Heart left ventricle (tissue), 16 donors: ENCODE measurements at regions not wholly inside any gene's neighbourhood (a gene's known extent, or its start where the extent isn't known, plus 50 kb on each side); places are given as distances from the start of the nearest gene placed in this dataset.

Experiments
- ATAC-seq, 4 donors: fragments of 200-7000 bp; cut with Tn5 transposase; one replicate each; pipeline ENCODE4 v1.9.1; 2020 to 2022; ENCODE audit warnings: moderate library complexity in 4 of 4, mild to moderate bottlenecking in 3 of 4, moderate number of reproducible peaks in 1 of 4
- DNase-seq, 5 donors: peaks; one replicate each; pipeline ENCODE4 v3.0.0-alpha.2; 2020
- H3K27ac ChIP-seq, 12 donors: fragments of 200-600 bp; sonication (generic) in 4 of 12; one replicate each; pipeline versions ENCODE4 v1.5.0 to v1.8.0; 2016 to 2022; ENCODE audit warnings: mild to moderate bottlenecking in 2 of 12
- H3K27me3 ChIP-seq, 9 donors: fragments of 200-600 bp; sonication (generic) in 2 of 9; one replicate each; pipeline versions ENCODE4 v1.5.1 to v1.8.0; 2016 to 2022; ENCODE audit warnings: mild to moderate bottlenecking in 3 of 9
- H3K36me3 ChIP-seq, 9 donors: fragments of 200-600 bp; sonication (generic) in 2 of 9; one replicate each; pipeline versions ENCODE4 v1.5.0 to v1.8.0; 2018 to 2022; ENCODE audit warnings: mild to moderate bottlenecking in 2 of 9
- H3K4me1 ChIP-seq, 12 donors: fragments of 200-600 bp; sonication (generic) in 4 of 12; one replicate each; pipeline versions ENCODE4 v1.5.0 to v1.8.0; 2016 to 2022; ENCODE audit warnings: mild to moderate bottlenecking in 3 of 12
- H3K4me3 ChIP-seq, 12 donors: fragments of 200-600 bp; sonication (generic) in 4 of 12; one replicate each; pipeline versions ENCODE4 v1.5.0 to v1.8.0; 2017 to 2022; ENCODE audit warnings: mild to moderate bottlenecking in 9 of 12, moderate library complexity in 4 of 12
- H3K9me3 ChIP-seq, 12 donors: fragments of 200-600 bp; sonication (generic) in 4 of 12; one replicate each; pipeline versions ENCODE4 v1.5.0 to v1.8.0; 2016 to 2022; ENCODE audit warnings: mild to moderate bottlenecking in 1 of 12
- CTCF ChIP-seq, 12 donors: fragments of 200-600 bp; sonication (generic) in 4 of 12; IDR thresholded peaks; one replicate each; pipeline versions ENCODE4 v1.5.0 to v1.8.0; 2018 to 2022; ENCODE audit warnings: antibody characterized with exemption in 12 of 12, mild to moderate bottlenecking in 5 of 12
- POLR2A ChIP-seq, 2 donors: fragments of 450-650 bp; IDR thresholded peaks; one replicate each; pipeline ENCODE4 v1.6.1; 2017; ENCODE audit warnings: antibody characterized with exemption in 2 of 2, mild to moderate bottlenecking in 2 of 2, moderate library complexity in 2 of 2
- WGBS, 4 donors: extraction: QIAGEN DNeasy Blood & Tissue Kit in 2 of 4; methylation state at CpG; one replicate each; pipeline versions ENCODE4 v1.1.5 to v1.1.7; 2013 to 2018; 5-methylcytosine and 5-hydroxymethylcytosine counted together
- intact Hi-C, 10 donors: fragments of 100-400 bp; cut with DNase I; formaldehyde crosslinking; loops; one replicate each; pipeline versions ENCODE4 v1.11.1 to v1.14.2; 2022
- donor health status: ischemic (EF 13 %, LVEDD 7.1; RV severe dilation, severe dysfunction).
- donor health status: healthy with polysubstance abuse.
- donor health status: DM: no; HTN: yes; CAD: no.
- donor health status: DM: no; HTN: no; CAD: no.
- donor health status: ischemic (EF 25% LVEDD 6.9; RV normal size, moderate dysfunction).
- donor health status: ischemic (EF 25% LVEDD 5.7; RV mildly dilated, moderate dysfunction).
- donor health status: healthy.
- donor health status: DM: yes; HTN: yes; CAD: no.
- donor health status: ischemic (EF 35%, LVEDD 5.7; RV mildly dilated, moderate dysfunction).
- donor health status: nonischemic (EF 11% LVEDD 7.7; RV severe dilation, severe dysfunction).
- donor health status: DM: yes; HTN: yes; CAD: no.
- donor health status: PGD.
- donor health status: ischemic (EF 29% LVEDD 5.4; RV normal size, mild dysfunction).
- donor health status: nonischemic (EF 23%, LVEDD 6.1; RV moderate dilation, normal function).

DNA sequence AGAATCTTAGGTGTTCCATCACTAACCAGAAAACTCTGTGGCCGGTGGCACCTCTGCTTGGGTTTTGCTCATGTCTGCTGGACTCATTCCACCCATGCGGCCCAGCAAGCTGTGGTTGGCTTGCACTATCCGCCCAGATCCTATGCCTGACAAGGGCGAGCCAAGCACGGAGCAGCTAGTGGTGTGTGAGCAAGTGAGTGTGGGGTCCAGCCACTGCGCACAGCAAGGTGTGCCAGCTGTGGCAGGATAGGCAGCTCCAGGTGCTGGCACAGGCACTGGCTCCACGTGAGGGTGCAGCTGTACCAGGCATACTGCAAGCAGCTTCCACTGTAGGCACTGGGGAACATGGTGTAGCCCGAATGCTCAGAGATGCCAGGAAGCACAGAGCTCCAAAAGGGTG lies 813.7 kb upstream of the CNTN5 start:
- Histone ChIP-seq H3K27ac (no peak overlapping the region), H3K9me3 (peaks cover 0 to 6% (median 0%) of the 10 kb centered on the region in 12 donors), H3K4me1 (no peaks in the 10 kb centered on the region), H3K27me3 (no peaks in the 10 kb centered on the region), H3K4me3 (no peak overlapping the region), H3K36me3 (no peaks in the 10 kb centered on the region)
- no peak for DNase-seq
- TF ChIP-seq CTCF (IDR thresholded peaks at IDR 0.05): no peak
- TF ChIP-seq POLR2A (IDR thresholded peaks at IDR 0.05): no peak
- ATAC-seq: no peak
- WGBS, 4 donors: 87 to 95% (median 92%) methylated on average over 8 of the region's 8 CpGs
- intact Hi-C loops: no loop called here

GRCh38 chr11:98227278-98227677 lies 793.5 kb upstream of the CNTN5 start:
- Histone ChIP-seq H3K4me1 (no peaks in the 10 kb centered on the region), H3K27ac (no peak overlapping the region), H3K36me3 (no peaks in the 10 kb centered on the region), H3K9me3 (peaks cover 0 to 5% (median 0%) of the 10 kb centered on the region in 12 donors), H3K4me3 (no peak overlapping the region), H3K27me3 (no peaks in the 10 kb centered on the region)
- ATAC-seq (no peak), DNase-seq (no peak)
- 28 to 48% (median 36%) methylated on average over 1 of the region's 1 CpG for WGBS, 4 donors
- TF ChIP-seq POLR2A (IDR thresholded peaks at IDR 0.05): no peak
- no peak for TF ChIP-seq CTCF (IDR thresholded peaks at IDR 0.05)
- intact Hi-C loops: no loop called here

- Histone ChIP-seq H3K36me3 (no peaks in the 10 kb centered on the region), H3K4me1 (no peaks in the 10 kb centered on the region), H3K27me3 (no peaks in the 10 kb centered on the region), H3K27ac (no peak overlapping the region), H3K9me3 (peaks cover 0 to 5% (median 0%) of the 10 kb centered on the region in 12 donors), H3K4me3 (no peak overlapping the region)
- 81 to 86% (median 84%) methylated on average over 3 of the region's 3 CpGs for WGBS, 4 donors
- DNase-seq: no peak
- intact Hi-C loops: no loop called here
- TF ChIP-seq POLR2A (IDR thresholded peaks at IDR 0.05) (no peak), CTCF (IDR thresholded peaks at IDR 0.05) (no peak)
- ATAC-seq: no peak
These were observed 790.1 kb upstream of the CNTN5 start for GRCh38 chr11:98230678-98231077.

DNA sequence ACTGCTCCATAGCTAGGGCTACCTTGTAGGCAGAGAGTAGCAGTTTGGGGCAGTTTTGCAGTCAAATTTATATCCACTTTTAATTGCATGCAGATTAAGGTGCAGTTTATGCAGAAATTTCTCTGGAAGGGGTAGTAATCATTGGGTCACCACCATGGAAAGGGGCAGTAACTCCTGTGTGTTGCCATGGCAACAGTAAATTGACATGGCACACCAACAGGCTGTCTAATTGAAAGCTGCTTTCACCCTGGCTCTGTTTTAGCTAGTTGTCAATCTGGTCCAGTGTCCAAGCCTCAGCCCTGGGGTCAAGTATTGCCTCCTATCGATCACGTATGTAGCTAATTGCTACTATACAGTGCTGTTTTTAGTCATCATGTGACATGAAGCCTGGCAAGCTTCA lies 786.1 kb upstream of the CNTN5 start:
- H3K36me3 ChIP-seq: no peaks in the 10 kb centered on the region
- no peak for ATAC-seq
- H3K4me1 ChIP-seq: no peaks in the 10 kb centered on the region
- H3K27ac ChIP-seq: no peak overlapping the region
- no peak overlapping the region for H3K4me3 ChIP-seq
- TF ChIP-seq CTCF (IDR thresholded peaks at IDR 0.05) (no peak), POLR2A (IDR thresholded peaks at IDR 0.05) (no peak)
- intact Hi-C loops: no loop called here
- H3K9me3 ChIP-seq: peaks cover 0 to 8% (median 0%) of the 10 kb centered on the region in 12 donors
- no peak for DNase-seq
- H3K27me3 ChIP-seq: no peaks in the 10 kb centered on the region
- WGBS, 4 donors: 83 to 88% (median 85%) methylated on average over 2 of the region's 2 CpGs
